Spleen (tissue), 11 donors: ENCODE measurements at regions not wholly inside any gene's neighbourhood (a gene's known extent, or its start where the extent isn't known, plus 50 kb on each side); places are given as distances from the start of the nearest gene placed in this dataset.

Experiments
- DNase-seq: peaks from one replicate; pipeline ENCODE4 v3.0.0-alpha.2; 2020
- H3K27ac ChIP-seq, 8 donors: fragments of 200-600 bp; sonication (generic) in 7 of 8; 1 replicate in 4 of 8; 2 replicates in 4 of 8; pipeline versions ENCODE4 v1.5.0 to v1.8.0; 2016 to 2021; ENCODE audit warnings: inconsistent platforms in 4 of 8, mild to moderate bottlenecking in 4 of 8, moderate library complexity in 1 of 8
- H3K27me3 ChIP-seq, 7 donors: fragments of 200-600 bp; sonication (generic) in 6 of 7; replicated peaks in 1 of 7; 1 replicate in 4 of 7; 2 replicates in 3 of 7; pipeline versions ENCODE4 v1.5.0 to v1.8.0; 2016 to 2021; ENCODE audit warnings: inconsistent platforms in 3 of 7, mild to moderate bottlenecking in 1 of 7
- H3K36me3 ChIP-seq, 6 donors: fragments of 200-600 bp; sonication (generic) in 5 of 6; 1 replicate in 4 of 6; 2 replicates in 2 of 6; pipeline versions ENCODE4 v1.5.0 to v1.8.0; 2016 to 2021; ENCODE audit warnings: inconsistent platforms in 2 of 6
- H3K4me1 ChIP-seq, 6 donors: fragments of 200-600 bp; sonication (generic) in 5 of 6; 1 replicate in 3 of 6; 2 replicates in 3 of 6; pipeline versions ENCODE4 v1.5.0 to v1.8.0; 2016 to 2021; ENCODE audit warnings: inconsistent platforms in 3 of 6
- H3K4me3 ChIP-seq, 8 donors: fragments of 200-600 bp; sonication (generic) in 7 of 8; 1 replicate in 4 of 8; 2 replicates in 4 of 8; pipeline versions ENCODE4 v1.5.0 to v1.8.0; 2016 to 2021; ENCODE audit warnings: inconsistent platforms in 4 of 8, mild to moderate bottlenecking in 4 of 8, moderate library complexity in 2 of 8
- H3K9me3 ChIP-seq, 8 donors: fragments of 200-600 bp; sonication (generic) in 7 of 8; 1 replicate in 4 of 8; 2 replicates in 4 of 8; pipeline versions ENCODE4 v1.5.0 to v1.8.0; 2016 to 2021; ENCODE audit warnings: inconsistent platforms in 4 of 8
- POLR2A ChIP-seq, 3 donors: fragments of 450-650 bp; IDR thresholded peaks; one replicate each; pipeline ENCODE4 v1.5.1; 2017; ENCODE audit warnings: antibody characterized with exemption in 3 of 3, mild to moderate bottlenecking in 1 of 3
- POLR2AphosphoS5 ChIP-seq, 3 donors: sonication (generic); formaldehyde crosslinking; IDR thresholded peaks; one replicate each; pipeline ENCODE4 v1.5.1; 2017; ENCODE audit warnings: antibody characterized with exemption in 3 of 3
- WGBS, 5 donors: extraction: QIAGEN DNeasy Blood & Tissue Kit in 3 of 5; methylation state at CpG; one replicate each; pipeline versions ENCODE4 v1.1.5 to v1.1.7; 2013 to 2018; 5-methylcytosine and 5-hydroxymethylcytosine counted together
- intact Hi-C: fragments of 100-400 bp; cut with DNase I; formaldehyde crosslinking; loops from one replicate; pipeline ENCODE4 v1.15.0; 2023; ENCODE audit warnings: low total_unique reads
- TF ChIP-seq, protein P1 (sequence below), 11 experiments: fragments of 200-600 bp in 7 of 11; fragments of 450-650 bp in 4 of 11; sonication (generic) in 4 of 11; IDR thresholded peaks in 8 of 11; conservative IDR thresholded peaks in 3 of 11; 1 replicate in 7 of 11; 2 replicates in 4 of 11; pipeline versions ENCODE4 v1.4.0 to v1.8.0; 2016 to 2021; ENCODE audit warnings: antibody characterized with exemption in 11 of 11, inconsistent platforms in 4 of 11, mild to moderate bottlenecking in 1 of 11
- donor health status: healthy with polysubstance abuse.
- donor health status: DM: no; HTN: no; CAD: no; lungs with moderate emphysema.
- donor health status: DM: no; HTN: no; CAD: no.
- donor health status: Bipolar disorder and iron deficiency.
- donor health status: healthy.
- donor health status: DM: no; HTN: no; CAD: no.
- donor health status: DM: yes; HTN: yes; CAD: no.

DNA sequence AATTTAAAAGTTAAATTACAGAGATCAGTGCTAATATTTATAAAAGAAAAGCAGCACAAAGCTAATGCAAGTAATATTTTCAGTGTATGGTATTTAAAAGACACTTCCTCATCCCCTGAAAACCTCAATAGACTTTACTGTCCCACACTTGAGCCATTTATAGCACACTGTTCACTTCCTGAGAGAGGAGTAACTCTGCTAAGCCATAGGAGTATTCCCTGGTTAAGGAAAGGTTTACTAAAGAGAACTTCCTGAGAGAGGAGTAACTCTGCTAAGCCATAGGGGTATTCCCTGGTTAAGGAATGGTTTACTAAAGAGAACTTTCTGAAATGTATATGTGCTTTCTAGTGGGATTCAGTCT is 159.4 kb downstream of the NHLRC3 start:
- Histone ChIP-seq H3K4me1 (no peaks in the 10 kb centered on the region), H3K36me3 (no peaks in the 10 kb centered on the region), H3K27me3 (no peaks in the 10 kb centered on the region), H3K27ac (peak overlapping the region in 5 of 8 donors; percentile 9 to 52 (median 32)), H3K4me3 (no peak overlapping the region), H3K9me3 (no peaks in the 10 kb centered on the region)
- TF ChIP-seq POLR2AphosphoS5 (IDR thresholded peaks at IDR 0.05) = no peak
- no peak for TF ChIP-seq POLR2A (IDR thresholded peaks at IDR 0.05)
- TF ChIP-seq, protein P1, sequence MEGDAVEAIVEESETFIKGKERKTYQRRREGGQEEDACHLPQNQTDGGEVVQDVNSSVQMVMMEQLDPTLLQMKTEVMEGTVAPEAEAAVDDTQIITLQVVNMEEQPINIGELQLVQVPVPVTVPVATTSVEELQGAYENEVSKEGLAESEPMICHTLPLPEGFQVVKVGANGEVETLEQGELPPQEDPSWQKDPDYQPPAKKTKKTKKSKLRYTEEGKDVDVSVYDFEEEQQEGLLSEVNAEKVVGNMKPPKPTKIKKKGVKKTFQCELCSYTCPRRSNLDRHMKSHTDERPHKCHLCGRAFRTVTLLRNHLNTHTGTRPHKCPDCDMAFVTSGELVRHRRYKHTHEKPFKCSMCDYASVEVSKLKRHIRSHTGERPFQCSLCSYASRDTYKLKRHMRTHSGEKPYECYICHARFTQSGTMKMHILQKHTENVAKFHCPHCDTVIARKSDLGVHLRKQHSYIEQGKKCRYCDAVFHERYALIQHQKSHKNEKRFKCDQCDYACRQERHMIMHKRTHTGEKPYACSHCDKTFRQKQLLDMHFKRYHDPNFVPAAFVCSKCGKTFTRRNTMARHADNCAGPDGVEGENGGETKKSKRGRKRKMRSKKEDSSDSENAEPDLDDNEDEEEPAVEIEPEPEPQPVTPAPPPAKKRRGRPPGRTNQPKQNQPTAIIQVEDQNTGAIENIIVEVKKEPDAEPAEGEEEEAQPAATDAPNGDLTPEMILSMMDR (IDR thresholded peaks at IDR 0.05 in 8 of 11, conservative IDR thresholded peaks at IDR 0.05 in 3 of 11) = no peak
- DNase-seq = no peak
- intact Hi-C loops = no loop called here

DNA sequence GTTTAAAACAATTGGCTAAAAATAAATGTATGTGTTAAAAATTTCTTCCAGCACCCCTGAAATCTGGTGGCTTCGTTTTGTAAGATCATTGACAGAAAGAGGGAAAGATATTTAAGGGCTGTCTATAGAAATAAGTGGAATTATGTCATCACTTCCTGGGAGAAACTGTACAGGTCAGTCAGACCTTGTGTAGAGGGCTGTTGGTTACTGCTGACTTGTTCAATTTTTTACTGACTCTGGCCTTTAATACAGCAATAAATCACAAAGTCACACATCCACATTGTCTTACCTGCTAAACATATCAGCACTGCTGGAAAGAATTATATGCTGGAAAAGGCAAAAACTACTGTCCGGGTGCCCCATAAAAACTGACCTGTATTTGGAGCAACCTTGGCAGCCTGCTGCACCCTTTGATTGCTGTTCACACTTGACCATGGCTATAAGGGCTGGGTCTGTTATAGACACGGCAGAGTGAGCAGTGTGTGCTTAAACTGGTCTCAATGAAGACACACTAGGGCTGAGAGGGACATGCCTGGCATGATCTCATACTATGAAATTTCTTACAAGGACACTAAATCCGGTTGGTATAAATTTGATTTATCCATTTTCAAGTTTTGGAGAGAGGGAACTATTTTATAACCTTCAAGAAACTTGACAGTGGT is 162.1 kb downstream of the NHLRC3 start:
- TF ChIP-seq POLR2AphosphoS5 (IDR thresholded peaks at IDR 0.05) (no peak), POLR2A (IDR thresholded peaks at IDR 0.05) (no peak)
- TF ChIP-seq, protein P1 (IDR thresholded peaks at IDR 0.05 in 8 of 11, conservative IDR thresholded peaks at IDR 0.05 in 3 of 11) = no peak
- no peak for DNase-seq
- intact Hi-C loops = no loop called here
- Histone ChIP-seq H3K36me3 (no peaks in the 10 kb centered on the region), H3K4me3 (no peak overlapping the region), H3K9me3 (no peaks in the 10 kb centered on the region), H3K4me1 (no peaks in the 10 kb centered on the region), H3K27me3 (no peaks in the 10 kb centered on the region), H3K27ac (peak overlapping the region in 1 of 8 donors; percentile 8)
- WGBS, 5 donors = 61 to 85% (median 72%) methylated on average over 4 of the region's 4 CpGs

DNA sequence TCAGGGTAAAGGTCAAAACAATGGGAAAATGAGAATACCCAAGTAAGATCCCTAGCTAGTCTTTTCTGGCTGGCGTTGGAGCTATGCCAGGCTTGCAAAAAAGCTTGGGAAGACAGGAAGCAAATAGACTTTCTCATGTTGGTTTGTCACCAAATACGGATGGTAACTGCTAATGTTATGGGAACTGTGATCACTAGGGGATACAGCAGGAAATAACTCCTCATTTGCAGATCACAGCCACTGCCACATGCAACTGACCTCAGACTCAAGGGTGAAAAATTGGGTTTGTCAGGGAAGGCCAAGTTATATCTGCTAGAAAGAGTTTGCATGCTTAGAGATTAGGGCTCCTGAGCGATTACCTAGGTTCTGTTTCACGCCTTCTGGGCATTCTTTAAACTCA is 162.9 kb downstream of the NHLRC3 start:
- no peak for DNase-seq
- Histone ChIP-seq H3K9me3 (no peaks in the 10 kb centered on the region), H3K27ac (peak overlapping the region in 2 of 8 donors; percentile 5 to 22), H3K4me3 (no peak overlapping the region), H3K27me3 (no peaks in the 10 kb centered on the region), H3K4me1 (no peaks in the 10 kb centered on the region), H3K36me3 (no peaks in the 10 kb centered on the region)
- intact Hi-C loops = no loop called here
- TF ChIP-seq POLR2AphosphoS5 (IDR thresholded peaks at IDR 0.05) (no peak), POLR2A (IDR thresholded peaks at IDR 0.05) (no peak)
- TF ChIP-seq, protein P1 (IDR thresholded peaks at IDR 0.05 in 8 of 11, conservative IDR thresholded peaks at IDR 0.05 in 3 of 11) = no peak
- WGBS, 5 donors = 55 to 80% (median 63%) methylated on average over 3 to 4 of the region's 4 CpGs

DNA sequence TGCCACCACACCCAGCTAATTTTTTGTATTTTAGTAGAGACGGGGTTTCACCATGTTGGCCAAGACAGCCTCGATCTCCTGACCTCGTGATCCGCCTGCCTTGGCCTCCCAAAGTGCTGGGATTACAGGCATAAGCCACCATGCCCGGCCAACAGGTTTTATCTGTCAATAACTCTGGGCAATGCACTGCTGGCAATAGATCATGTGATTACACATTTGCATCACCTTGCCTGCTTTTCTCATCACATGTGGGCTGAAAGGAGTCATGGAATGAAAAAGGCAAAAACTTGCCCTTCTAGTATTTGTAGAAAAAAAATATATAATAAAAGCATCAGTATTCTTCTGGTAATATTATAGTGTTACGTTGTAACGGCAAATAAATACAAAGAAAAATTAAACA is 164.5 kb downstream of the NHLRC3 start:
- no peaks in the 10 kb centered on the region for H3K4me1 ChIP-seq
- WGBS, 5 donors = 56 to 87% (median 83%) methylated on average over 7 of the region's 7 CpGs
- no peaks in the 10 kb centered on the region for H3K27me3 ChIP-seq
- no peaks in the 10 kb centered on the region for H3K9me3 ChIP-seq
- DNase-seq = no peak
- no peak overlapping the region for H3K27ac ChIP-seq
- no peak for TF ChIP-seq POLR2AphosphoS5 (IDR thresholded peaks at IDR 0.05)
- TF ChIP-seq, protein P1 (IDR thresholded peaks at IDR 0.05 in 8 of 11, conservative IDR thresholded peaks at IDR 0.05 in 3 of 11) = no peak
- TF ChIP-seq POLR2A (IDR thresholded peaks at IDR 0.05) = no peak
- intact Hi-C loops = no loop called here
- no peaks in the 10 kb centered on the region for H3K36me3 ChIP-seq
- no peak overlapping the region for H3K4me3 ChIP-seq
